DOHH2 (cell line): ENCODE measurements at regions not wholly inside any gene's neighbourhood (a gene's known extent, or its start where the extent isn't known, plus 50 kb on each side); places are given as distances from the start of the nearest gene placed in this dataset.

Experiments
- EZH2phosphoT487 ChIP-seq: fragments of 200-600 bp; sonication (generic); IDR thresholded peaks from 2 replicates; pipeline ENCODE4 v1.6.1; 2017; ENCODE audit warnings: borderline replicate concordance, mild to moderate bottlenecking, antibody characterized with exemption, low read length, moderate library complexity, mixed read lengths
- TF ChIP-seq, protein P1 (sequence below): fragments of 200-600 bp; sonication (generic); IDR thresholded peaks from one replicate; pipeline ENCODE4 v1.5.1; 2014; ENCODE audit warnings: antibody characterized with exemption, mild to moderate bottlenecking, low read depth, low read length; ENCODE audit not compliant: poor library complexity, severe bottlenecking

DNA sequence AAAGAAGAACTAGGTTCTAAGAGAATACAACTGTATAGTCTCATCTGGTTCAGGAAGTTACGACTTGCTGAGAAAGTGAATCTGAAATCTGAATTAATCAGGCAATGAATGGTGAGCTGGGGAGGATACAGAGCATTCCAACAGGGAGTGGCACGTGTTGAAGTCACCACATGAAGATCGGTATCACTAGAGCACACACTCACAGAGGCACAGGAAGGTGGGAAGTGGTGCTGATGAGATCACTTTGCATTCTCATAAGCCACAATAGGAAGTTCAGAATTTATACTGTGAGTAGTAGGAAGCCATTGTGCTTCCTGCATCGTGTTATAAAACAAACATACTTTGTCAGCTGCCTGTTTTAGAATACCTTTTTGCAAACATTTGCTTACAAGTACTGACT lies 615.0 kb upstream of the DDX18 start:
- TF ChIP-seq, protein P1, sequence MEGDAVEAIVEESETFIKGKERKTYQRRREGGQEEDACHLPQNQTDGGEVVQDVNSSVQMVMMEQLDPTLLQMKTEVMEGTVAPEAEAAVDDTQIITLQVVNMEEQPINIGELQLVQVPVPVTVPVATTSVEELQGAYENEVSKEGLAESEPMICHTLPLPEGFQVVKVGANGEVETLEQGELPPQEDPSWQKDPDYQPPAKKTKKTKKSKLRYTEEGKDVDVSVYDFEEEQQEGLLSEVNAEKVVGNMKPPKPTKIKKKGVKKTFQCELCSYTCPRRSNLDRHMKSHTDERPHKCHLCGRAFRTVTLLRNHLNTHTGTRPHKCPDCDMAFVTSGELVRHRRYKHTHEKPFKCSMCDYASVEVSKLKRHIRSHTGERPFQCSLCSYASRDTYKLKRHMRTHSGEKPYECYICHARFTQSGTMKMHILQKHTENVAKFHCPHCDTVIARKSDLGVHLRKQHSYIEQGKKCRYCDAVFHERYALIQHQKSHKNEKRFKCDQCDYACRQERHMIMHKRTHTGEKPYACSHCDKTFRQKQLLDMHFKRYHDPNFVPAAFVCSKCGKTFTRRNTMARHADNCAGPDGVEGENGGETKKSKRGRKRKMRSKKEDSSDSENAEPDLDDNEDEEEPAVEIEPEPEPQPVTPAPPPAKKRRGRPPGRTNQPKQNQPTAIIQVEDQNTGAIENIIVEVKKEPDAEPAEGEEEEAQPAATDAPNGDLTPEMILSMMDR = no peak
- no peak for TF ChIP-seq EZH2phosphoT487
